Suppressor macrophage treated with lipopolysaccharide for 4 hours (primary cell): ENCODE measurements at regions not wholly inside any gene's neighbourhood (a gene's known extent, or its start where the extent isn't known, plus 50 kb on each side); places are given as distances from the start of the nearest gene placed in this dataset.
"Not testable (repeated sequence)": the region's sequence is repeated elsewhere in the genome, so short reads cannot be mapped to it uniquely, and the experiment has no call there.

Experiments used
- DNase-seq: peaks from one replicate; pipeline ENCODE4 v3.0.0-alpha.2; 2020

GRCh38 chrX:79026742-79027141 lies 81.6 kb downstream of the P2RY10 start:
- not testable (repeated sequence) for DNase-seq

GRCh38 chrX:79035421-79035820 lies 90.2 kb downstream of the P2RY10 start:
- no peak for DNase-seq

- DNase-seq: peak; percentile 3
These were observed 91.1 kb downstream of the P2RY10 start for GRCh38 chrX:79036157-79036880.

GRCh38 chrX:79065696-79066095 lies 78.8 kb upstream of the GPR174 start:
- peak; percentile 10 for DNase-seq

- DNase-seq: no peak
These were observed 66.4 kb upstream of the GPR174 start for GRCh38 chrX:79078114-79078513.

DNA sequence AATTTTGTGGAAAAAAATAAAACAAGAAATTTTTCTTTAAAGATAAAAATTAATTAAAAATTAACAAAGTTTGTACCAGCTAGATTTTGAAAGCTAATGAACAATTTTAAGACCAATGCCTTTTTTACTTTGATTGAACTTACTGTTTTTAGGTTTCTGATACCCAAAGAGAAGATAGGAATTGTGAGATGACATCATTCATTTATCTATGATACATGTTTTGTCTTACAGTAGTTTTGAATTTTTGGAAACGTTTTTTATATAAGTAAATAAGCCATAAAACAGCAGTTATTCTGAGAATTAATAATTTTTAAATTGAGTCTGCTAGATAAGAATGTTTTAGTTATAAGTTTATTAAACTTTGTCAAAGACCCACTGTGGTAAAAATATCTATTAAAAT lies 65.0 kb upstream of the GPR174 start:
- no peak for DNase-seq

DNA sequence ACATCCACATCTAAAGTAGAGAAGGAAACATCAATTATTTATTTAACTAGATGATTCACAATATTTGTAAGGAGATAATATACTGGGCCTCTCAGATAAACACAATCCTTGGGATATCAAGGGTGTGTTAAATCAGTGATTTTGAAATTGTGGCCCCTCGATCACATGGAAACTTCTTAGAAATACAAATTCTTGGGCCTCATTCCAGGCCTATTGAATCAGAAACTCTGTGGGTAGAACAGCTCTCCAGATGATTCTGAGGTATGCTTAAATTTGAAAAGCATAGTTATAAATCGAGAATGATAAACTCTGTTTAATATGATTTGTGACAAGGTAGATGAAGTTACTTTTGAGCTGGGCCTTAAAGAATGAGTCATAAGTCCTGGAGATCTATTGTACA lies 64.3 kb upstream of the GPR174 start:
- no peak for DNase-seq

DNA sequence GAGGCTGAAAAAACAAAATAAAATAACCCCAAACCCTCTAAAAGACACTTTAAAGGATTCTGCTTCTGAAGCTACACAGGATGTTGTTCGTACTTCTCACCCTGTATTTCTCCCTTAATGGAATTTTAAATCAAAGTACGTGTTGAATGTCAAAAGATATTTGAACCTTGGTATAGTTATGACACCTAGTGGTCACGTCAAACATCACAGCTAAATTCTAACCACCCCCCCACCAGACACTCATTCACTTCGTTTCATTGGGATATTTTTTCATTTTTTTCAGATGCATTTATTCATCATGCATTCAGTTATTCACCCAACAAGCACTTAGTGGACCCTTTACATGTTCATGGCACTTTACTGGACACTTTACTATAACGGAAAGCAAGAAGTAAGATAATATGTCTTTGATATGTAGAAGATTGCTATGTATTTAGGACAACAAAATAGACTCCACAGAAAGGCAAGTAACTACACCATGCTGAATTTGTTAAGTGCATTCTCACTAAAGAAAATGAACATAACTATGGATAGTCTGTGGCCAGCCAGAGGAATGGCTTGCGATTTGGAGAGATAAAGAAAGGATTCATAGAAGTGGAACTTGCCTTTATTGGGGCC lies 62.5 kb upstream of the GPR174 start:
- peak; percentile 38 for DNase-seq

DNA sequence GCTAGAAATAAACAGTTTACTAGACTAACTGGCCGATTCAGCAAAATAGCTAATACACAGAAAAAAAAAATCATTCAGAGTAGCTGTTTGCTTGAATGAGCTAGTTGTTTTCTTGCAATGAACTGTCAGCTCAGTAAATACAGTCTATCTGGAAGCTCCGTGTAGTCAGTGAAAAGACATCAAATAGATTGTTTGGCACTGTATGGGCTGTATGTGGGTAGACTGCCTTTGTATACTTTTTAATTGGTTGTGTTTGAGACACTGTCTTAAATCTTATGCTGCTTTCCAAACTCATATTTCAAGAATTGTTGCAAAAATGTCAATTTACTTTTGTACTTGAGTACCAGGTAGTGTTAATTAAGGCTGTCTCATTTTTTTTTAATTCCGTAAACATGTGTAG lies 61.6 kb upstream of the GPR174 start:
- no peak for DNase-seq

DNA sequence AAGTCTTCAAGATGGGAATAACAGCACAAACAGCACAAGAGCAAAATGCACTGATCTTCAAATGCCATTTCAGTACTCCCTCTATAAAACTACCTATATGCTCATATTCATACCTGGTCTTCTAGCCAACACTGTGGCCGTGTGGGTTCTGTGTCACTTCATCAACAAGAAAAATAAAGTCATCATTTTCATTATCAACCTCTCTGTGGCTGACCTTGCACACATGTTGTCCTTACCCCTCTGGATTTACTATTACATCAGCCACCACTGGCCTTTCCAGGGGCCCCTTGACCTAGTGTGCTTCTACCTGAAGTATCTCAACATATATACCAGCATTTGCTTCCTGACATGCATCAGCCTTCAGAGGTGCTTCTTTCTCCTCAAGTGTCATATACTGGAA lies 59.6 kb upstream of the GPR174 start:
- DNase-seq: no peak

DNA sequence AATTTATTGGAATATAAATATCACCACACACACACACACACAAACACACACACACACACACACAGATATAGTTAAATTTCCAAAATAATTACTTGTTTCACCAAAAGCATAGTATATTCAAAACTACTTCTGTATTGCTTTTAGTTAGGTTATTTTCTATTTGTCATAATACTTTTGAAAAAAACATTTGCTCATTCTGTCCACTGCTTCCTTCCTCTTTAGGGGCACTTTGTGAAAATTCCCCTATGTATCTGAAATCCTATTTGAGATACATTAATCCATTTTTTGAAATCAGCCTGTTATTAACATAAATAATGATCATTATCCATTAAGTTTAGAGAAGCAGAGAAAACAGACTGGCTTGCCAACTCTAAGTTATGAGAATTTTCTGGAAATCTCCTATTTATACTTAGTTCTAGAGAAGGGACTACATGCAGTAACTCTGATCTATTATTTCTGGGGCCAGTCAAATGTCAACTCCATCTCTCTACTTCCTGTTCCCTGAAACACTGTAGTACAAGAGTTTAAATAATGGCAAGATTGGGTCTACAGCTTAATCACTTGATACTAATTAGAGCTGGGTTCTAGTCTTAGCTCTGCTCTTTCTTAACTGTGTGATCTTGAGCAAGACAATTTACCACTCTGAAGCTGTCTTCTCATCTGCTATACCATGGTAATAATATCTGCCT lies 54.4 kb upstream of the GPR174 start:
- peak; percentile 25 for DNase-seq

DNA sequence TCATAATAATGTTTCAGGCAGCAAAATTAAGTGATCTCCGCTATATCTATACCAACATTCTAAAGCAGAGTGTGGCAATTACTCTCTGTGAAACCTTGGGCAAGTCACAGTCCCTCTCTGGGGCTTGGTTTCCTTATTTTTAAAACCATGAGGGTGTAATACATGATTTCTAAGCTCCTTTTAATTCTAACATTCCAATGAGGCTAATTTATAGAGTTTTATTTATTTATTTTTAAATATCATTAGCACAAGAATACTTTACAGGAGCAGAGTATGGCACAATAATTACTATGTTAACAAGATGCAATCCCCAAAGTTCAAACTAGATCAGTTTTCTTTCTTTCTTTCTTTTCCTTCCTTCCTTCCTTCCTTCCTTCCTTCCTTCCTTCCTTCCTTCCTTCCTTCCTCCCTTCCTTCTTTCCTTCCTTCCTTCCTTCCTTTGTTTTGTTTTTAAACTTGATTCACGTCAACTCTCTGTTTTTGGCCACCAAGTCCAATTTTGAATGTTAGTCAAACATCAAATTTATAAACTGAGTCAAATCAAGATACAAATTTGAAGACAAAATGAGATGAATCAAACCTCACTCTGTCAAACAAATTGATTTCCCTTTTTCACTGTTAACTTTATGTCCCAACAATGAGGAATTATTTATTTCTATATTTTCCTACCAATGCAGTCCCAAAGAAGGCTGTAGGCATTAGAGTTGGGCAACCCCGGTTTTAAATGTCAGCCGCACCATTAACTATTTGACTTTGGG lies 50.2 kb upstream of the GPR174 start:
- DNase-seq: no peak
